ENCODE measurements at regions not wholly inside any gene's neighbourhood (a gene's known extent, or its start where the extent isn't known, plus 50 kb on each side); places are given as distances from the start of the nearest gene placed in this dataset.

GRCh38 chr21:23881783-23882182 lies 1725.5 kb downstream of the MRPL39 start:
- Histone ChIP-seq H3K4me2 (no peak overlapping the region), H3K4me3 (no peak overlapping the region), H3K4me1 (no peaks in the 10 kb centered on the region), H3K9me3 (no peaks in the 10 kb centered on the region), H3K27ac (no peak overlapping the region)
- no peak for TF ChIP-seq ELK1 (IDR thresholded peaks at IDR 0.05; ENCODE audit: low read depth, low read length)
- no peak for TF ChIP-seq SMC3 (IDR thresholded peaks at IDR 0.05)
- TF ChIP-seq ZFP36 (IDR thresholded peaks at IDR 0.05; ENCODE audit: borderline replicate concordance, partially characterized antibody) = no peak
- TF ChIP-seq HOXA7 (CRISPR knock-in tag; IDR thresholded peaks at IDR 0.05) = no peak
- no peak for TF ChIP-seq NR3C1 (IDR thresholded peaks at IDR 0.05)
- TF ChIP-seq BHLHE40 (IDR thresholded peaks at IDR 0.05; ENCODE audit: low read depth, low read length) = no peak
- no peak for TF ChIP-seq HOXB5 (CRISPR knock-in tag; IDR thresholded peaks at IDR 0.05)
- TF ChIP-seq POLR2AphosphoS2 (conservative IDR thresholded peaks at IDR 0.05; ENCODE audit: low read length) = no peak
- no peak for TF ChIP-seq CEBPB (IDR thresholded peaks at IDR 0.05)
- TF ChIP-seq POLR2A (IDR thresholded peaks at IDR 0.05; ENCODE audit: low read length) = no peak
- no peak for TF ChIP-seq TFCP2L1 (CRISPR knock-in tag; IDR thresholded peaks at IDR 0.05)
- no peak for TF ChIP-seq ZNF302 (CRISPR knock-in tag; IDR thresholded peaks at IDR 0.05)
- TF ChIP-seq ESRRA (IDR thresholded peaks at IDR 0.05; ENCODE audit: borderline replicate concordance, low read length) = no peak
- no peak for FAIRE-seq
- ChIA-PET POLR2A (no interaction called here), CTCF (no interaction called here)
- WGBS (ENCODE audit: missing lambda C conversion rate) = 59% methylated on average over 4 of the region's 4 CpGs
- ATAC-seq = no peak
- DNase-seq (ENCODE audit: low read depth in 1 of 2, low spot score in 1 of 2) = no peak

GRCh38 chr21:23876925-23877558 lies 1730.2 kb downstream of the MRPL39 start:
- Histone ChIP-seq H3K4me1 (no peaks in the 10 kb centered on the region), H3K9me3 (no peaks in the 10 kb centered on the region), H3K4me2 (no peak overlapping the region), H3K27ac (no peak overlapping the region), H3K4me3 (no peak overlapping the region)
- WGBS (ENCODE audit: missing lambda C conversion rate) = 12% methylated on average over 5 of the region's 5 CpGs
- DNase-seq (ENCODE audit: low read depth in 1 of 2, low spot score in 1 of 2) = no peak
- CTCF ChIA-PET = no interaction called here
- POLR2A ChIA-PET = no interaction called here
- TF ChIP-seq BCL3 (IDR thresholded peaks at IDR 0.05) = no peak
- no peak for TF ChIP-seq EP300 (IDR thresholded peaks at IDR 0.05)
- no peak for TF ChIP-seq ZFP36 (IDR thresholded peaks at IDR 0.05; ENCODE audit: borderline replicate concordance, partially characterized antibody)
- no peak for TF ChIP-seq HOXB13 (CRISPR knock-in tag; IDR thresholded peaks at IDR 0.05; ENCODE audit: low read depth)
- no peak for TF ChIP-seq HDAC2 (IDR thresholded peaks at IDR 0.05)
- no peak for TF ChIP-seq RCOR1 (IDR thresholded peaks at IDR 0.05; ENCODE audit: low read depth, low read length)
- no peak for TF ChIP-seq SREBF2 (IDR thresholded peaks at IDR 0.05)
- TF ChIP-seq NR3C1 (IDR thresholded peaks at IDR 0.05) = no peak
- TF ChIP-seq NFE2L2 (conservative IDR thresholded peaks at IDR 0.05; ENCODE audit: low read length) = no peak
- no peak for TF ChIP-seq CHD4 (IDR thresholded peaks at IDR 0.05; ENCODE audit: borderline replicate concordance)
- TF ChIP-seq BHLHE40 (IDR thresholded peaks at IDR 0.05; ENCODE audit: low read depth, low read length) = no peak
- no peak for TF ChIP-seq E2F6 (IDR thresholded peaks at IDR 0.05; ENCODE audit: borderline replicate concordance, low read depth)
- TF ChIP-seq HMGXB4 (CRISPR knock-in tag; IDR thresholded peaks at IDR 0.05; ENCODE audit: borderline replicate concordance) = no peak
- no peak for TF ChIP-seq HEYL (CRISPR knock-in tag; IDR thresholded peaks at IDR 0.05)
- no peak for TF ChIP-seq HOXB5 (CRISPR knock-in tag; IDR thresholded peaks at IDR 0.05)
- no peak for TF ChIP-seq TP53 (CRISPR knock-in tag; IDR thresholded peaks at IDR 0.05)
- TF ChIP-seq RNF2 (IDR thresholded peaks at IDR 0.05; ENCODE audit: borderline replicate concordance, low read depth) = no peak
- no peak for TF ChIP-seq NPAS2 (CRISPR knock-in tag; IDR thresholded peaks at IDR 0.05; ENCODE audit: borderline replicate concordance)
- no peak for FAIRE-seq
- ATAC-seq = no peak

All from A549 (cell line).